Pancreas (tissue), 10 donors: ENCODE measurements at regions not wholly inside any gene's neighbourhood (a gene's known extent, or its start where the extent isn't known, plus 50 kb on each side); places are given as distances from the start of the nearest gene placed in this dataset.
"Not testable (repeated sequence)": the region's sequence is repeated elsewhere in the genome, so short reads cannot be mapped to it uniquely, and the experiment has no call there.

Experiments
- ATAC-seq, 4 donors: fragments of 200-7000 bp; cut with Tn5 transposase; one replicate each; pipeline versions ENCODE4 v1.8.0 to v1.9.1; 2020; ENCODE audit warnings: mild to moderate bottlenecking in 4 of 4, moderate library complexity in 4 of 4
- DNase-seq, 6 donors: peaks; one replicate each; pipeline ENCODE4 v3.0.0-alpha.2; 2020
- FAIRE-seq: peaks from 2 replicates; lab custom pipeline; 2012; peaks lifted over from hg19 to GRCh38; lab: Jason Lieb, UNC
- H3K27ac ChIP-seq, 4 donors: fragments of 200-600 bp; sonication (generic); 1 replicate in 3 of 4; 2 replicates in 1 of 4; pipeline versions ENCODE4 v1.5.0 to v1.8.0; 2020
- H3K27me3 ChIP-seq, 4 donors: fragments of 200-600 bp; one replicate each; pipeline ENCODE4 v1.8.0; 2021
- H3K36me3 ChIP-seq, 3 donors: fragments of 200-600 bp; sonication (generic) in 1 of 3; one replicate each; pipeline versions ENCODE4 v1.5.0 to v1.8.0; 2020 to 2021
- H3K4me1 ChIP-seq, 3 donors: fragments of 200-600 bp; one replicate each; pipeline ENCODE4 v1.8.0; 2021
- H3K4me3 ChIP-seq, 4 donors: fragments of 200-600 bp; sonication (generic) in 2 of 4; one replicate each; pipeline versions ENCODE4 v1.5.0 to v1.8.0; 2020 to 2021
- H3K9me3 ChIP-seq, 4 donors: fragments of 200-600 bp; one replicate each; pipeline ENCODE4 v1.8.0; 2021
- CTCF ChIP-seq, 4 donors: fragments of 200-600 bp; sonication (generic) in 3 of 4; IDR thresholded peaks; one replicate each; pipeline versions ENCODE4 v1.5.0 to v1.8.0; 2021; ENCODE audit warnings: antibody characterized with exemption in 4 of 4
- WGBS, 2 donors: extraction: QIAGEN DNeasy Blood & Tissue Kit; methylation state at CpG; one replicate each; pipeline ENCODE4 v1.1.7; 2013; 5-methylcytosine and 5-hydroxymethylcytosine counted together
- intact Hi-C, 3 donors: fragments of 100-400 bp; cut with DNase I; formaldehyde crosslinking; loops; one replicate each; pipeline versions ENCODE4 v1.11.1 to v1.14.2; 2022
- donor health status: healthy with polysubstance abuse.
- donor health status: DM: no; HTN: no; CAD: no; lungs with moderate emphysema.
- donor health status: DM: no; HTN: no; CAD: no.
- donor health status: control.
- donor health status: control.
- donor health status: Bipolar disorder and iron deficiency.
- donor health status: DM: yes; HTN: yes; CAD: no.
- donor health status: DM: no; HTN: no; CAD: no.
- donor health status: DM: no; HTN: no; CAD: no.
- donor health status: DM: yes; HTN: yes; CAD: no.

- no peak for TF ChIP-seq CTCF (IDR thresholded peaks at IDR 0.05)
- no peak overlapping the region for H3K4me3 ChIP-seq
- no peak for DNase-seq
- peaks cover 0 to 8% (median 5%) of the 10 kb centered on the region in 3 donors for H3K4me1 ChIP-seq
- FAIRE-seq = no peak
- no peak for ATAC-seq
- intact Hi-C loops = loop anchor here in 2 of 3 donors (5.0 to 10.0 kb wide), 2 partner anchors 480 to 482 kb away; no protein-coding TSS in a partner anchor
- 77 to 82% methylated on average over 4 of the region's 4 CpGs for WGBS, 2 donors
- no peaks in the 10 kb centered on the region for H3K27me3 ChIP-seq
- H3K27ac ChIP-seq = no peak overlapping the region
- H3K36me3 ChIP-seq = no peaks in the 10 kb centered on the region
- no peaks in the 10 kb centered on the region for H3K9me3 ChIP-seq
These were observed 286.9 kb downstream of the INSIG2 start for GRCh38 chr2:118374974-118375755.

DNA sequence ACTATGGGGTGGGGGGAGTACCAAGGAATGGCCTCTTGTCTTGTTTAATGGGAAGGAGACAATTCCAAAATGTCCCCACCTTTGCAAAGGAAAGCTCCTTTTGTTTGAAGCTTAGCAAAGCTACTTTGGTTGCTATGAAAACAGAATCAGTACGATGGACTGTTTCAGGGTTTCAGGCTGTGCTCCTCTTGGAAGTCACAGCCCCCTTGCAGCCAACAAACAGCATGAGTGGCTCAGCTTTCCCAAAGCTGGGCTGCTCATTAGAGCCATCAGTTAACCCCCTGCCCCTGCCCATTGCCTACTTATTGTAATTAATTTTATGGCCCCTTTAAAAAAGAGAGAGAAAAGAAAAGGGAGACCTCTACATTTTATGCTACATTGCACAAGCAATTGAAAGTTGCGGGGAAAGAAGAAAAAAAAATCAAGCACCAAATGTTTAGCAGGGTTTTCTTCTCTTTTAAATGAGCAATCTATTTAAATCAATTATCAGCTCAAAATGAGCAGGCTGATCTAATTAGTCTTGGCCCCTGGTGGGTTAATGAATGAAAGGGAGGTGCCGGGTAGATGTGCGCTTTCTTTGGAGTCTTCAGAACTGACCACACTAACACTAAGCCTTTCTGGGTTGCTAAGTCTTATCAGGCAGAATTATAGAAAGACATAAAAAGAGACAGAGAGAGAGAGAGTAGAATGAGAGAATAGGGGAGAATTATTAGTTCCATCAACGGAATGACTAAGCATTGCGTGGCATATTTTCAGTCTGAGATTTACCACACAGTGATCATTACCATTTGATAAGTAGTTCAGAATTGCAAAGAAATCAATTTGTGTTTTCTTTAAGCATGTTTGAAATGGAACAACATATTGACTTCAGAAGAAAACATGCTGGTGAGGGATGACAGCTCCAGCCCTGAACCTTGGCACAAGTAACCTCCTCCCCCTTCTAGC is 284.9 kb downstream of the INSIG2 start:
- intact Hi-C loops = loop anchor here in 2 of 3 donors (5.0 to 10.0 kb wide), 2 partner anchors 482 to 484 kb away; no protein-coding TSS in a partner anchor
- H3K4me1 ChIP-seq = peaks cover 0 to 8% (median 5%) of the 10 kb centered on the region in 3 donors
- no peak for TF ChIP-seq CTCF (IDR thresholded peaks at IDR 0.05)
- H3K27ac ChIP-seq = no peak overlapping the region
- no peaks in the 10 kb centered on the region for H3K36me3 ChIP-seq
- no peak for DNase-seq
- no peak for ATAC-seq
- 85 to 90% methylated on average over 6 of the region's 6 CpGs for WGBS, 2 donors
- no peak overlapping the region for H3K4me3 ChIP-seq
- no peak for FAIRE-seq
- no peaks in the 10 kb centered on the region for H3K9me3 ChIP-seq
- peaks cover 0 to 3% (median 0%) of the 10 kb centered on the region in 4 donors for H3K27me3 ChIP-seq

DNA sequence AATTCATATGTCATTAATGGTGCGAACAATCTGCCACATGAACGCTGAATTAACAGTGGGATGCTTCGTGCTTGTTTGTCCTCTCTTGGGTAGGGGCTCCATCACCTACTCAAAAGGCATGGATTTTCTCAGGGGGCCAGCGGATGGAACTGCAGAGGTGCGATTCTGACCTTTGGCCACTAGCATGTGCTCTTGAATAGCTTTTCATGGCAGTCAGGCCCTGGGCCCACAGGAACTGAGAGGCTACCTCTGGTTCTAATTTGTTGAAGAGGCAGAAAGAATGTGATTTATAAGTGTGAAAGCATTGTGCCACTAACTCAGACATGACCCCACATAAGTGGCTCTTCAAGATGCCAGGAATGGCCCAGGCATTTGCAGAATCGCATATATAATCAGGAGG is 283.2 kb downstream of the INSIG2 start:
- peak; percentile 60 to 86 (median 78) for ATAC-seq
- Histone ChIP-seq H3K9me3 (no peaks in the 10 kb centered on the region), H3K4me1 (no peaks in the 10 kb centered on the region), H3K36me3 (no peaks in the 10 kb centered on the region), H3K27ac (no peak overlapping the region), H3K27me3 (peaks cover 0 to 3% (median 0%) of the 10 kb centered on the region in 4 donors), H3K4me3 (no peak overlapping the region)
- FAIRE-seq = no peak
- WGBS, 2 donors = 14 to 34% methylated on average over 6 of the region's 6 CpGs
- peak; percentile 35 to 51 (median 42) for TF ChIP-seq CTCF (IDR thresholded peaks at IDR 0.05)
- intact Hi-C loops = loop anchor here in 2 of 3 donors (5.0 to 10.0 kb wide), 2 partner anchors 483 to 486 kb away; no protein-coding TSS in a partner anchor
- peak in 5 of 6 donors; percentile 15 to 57 (median 42) for DNase-seq

GRCh38 chr2:118369521-118369920 is 281.2 kb downstream of the INSIG2 start:
- intact Hi-C loops = not testable (repeated sequence)

DNA sequence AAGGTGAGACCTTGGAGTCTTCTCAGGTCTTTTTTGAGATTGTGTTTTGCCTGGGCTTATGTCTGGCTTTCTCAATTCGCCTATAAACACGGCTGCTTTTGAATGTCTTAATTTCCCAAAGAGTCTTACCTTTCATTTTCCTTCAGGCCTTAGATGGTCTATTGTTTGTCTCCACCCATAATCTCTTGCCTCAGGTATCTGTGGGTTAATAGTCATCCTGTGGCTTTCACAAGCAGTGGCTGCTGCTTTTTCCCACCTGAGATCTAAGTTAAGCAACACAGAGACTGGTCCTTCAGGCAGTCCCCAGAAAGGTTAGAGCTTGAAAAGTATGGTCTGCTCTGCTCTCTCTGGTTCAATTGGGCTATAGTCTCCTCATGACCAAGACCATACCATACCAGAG is 275.3 kb downstream of the INSIG2 start:
- 69 to 74% methylated on average over 2 of the region's 2 CpGs for WGBS, 2 donors
- Histone ChIP-seq H3K4me3 (no peak overlapping the region), H3K27me3 (no peaks in the 10 kb centered on the region), H3K4me1 (no peaks in the 10 kb centered on the region), H3K9me3 (no peaks in the 10 kb centered on the region), H3K27ac (no peak overlapping the region), H3K36me3 (no peaks in the 10 kb centered on the region)
- FAIRE-seq (no peak), ATAC-seq (no peak), DNase-seq (no peak)
- TF ChIP-seq CTCF (IDR thresholded peaks at IDR 0.05) = no peak
- intact Hi-C loops = no loop called here

More at GRCh38 chr2:118369521-118369920, 281.2 kb downstream of the INSIG2 start:
- ATAC-seq, FAIRE-seq, H3K36me3 ChIP-seq, DNase-seq, H3K27ac ChIP-seq, H3K9me3 ChIP-seq, H3K4me3 ChIP-seq, H3K4me1 ChIP-seq, H3K27me3 ChIP-seq: not testable (repeated sequence)
- 65 to 69% methylated on average over 7 of the region's 7 CpGs for WGBS, 2 donors
